Skeletal muscle satellite cell (primary cell): ENCODE measurements at regions not wholly inside any gene's neighbourhood (a gene's known extent, or its start where the extent isn't known, plus 50 kb on each side); places are given as distances from the start of the nearest gene placed in this dataset.
"Not testable (repeated sequence)": the region's sequence is repeated elsewhere in the genome, so short reads cannot be mapped to it uniquely, and the experiment has no call there.

ENCODE experiments used
- H3K27me3 ChIP-seq: 2 replicates; pipeline ENCODE4 v1.7.0; 2013; ENCODE audit warnings: low read length; ENCODE audit not compliant: control insufficient read depth, insufficient read depth
- H3K36me3 ChIP-seq: 2 replicates; pipeline ENCODE4 v1.7.0; 2013; ENCODE audit warnings: mild to moderate bottlenecking, control low read depth, low read length; ENCODE audit not compliant: insufficient read depth
- H3K4me1 ChIP-seq: 2 replicates; pipeline ENCODE4 v1.7.0; 2013; ENCODE audit warnings: low read length; ENCODE audit not compliant: control insufficient read depth, insufficient read depth
- H3K4me2 ChIP-seq: 2 replicates; pipeline ENCODE4 v1.7.0; 2013; ENCODE audit warnings: mild to moderate bottlenecking, low read length
- H3K4me3 ChIP-seq: 2 replicates; pipeline ENCODE4 v1.7.0; 2013; ENCODE audit warnings: low read length
- H3K9ac ChIP-seq: 2 replicates; pipeline ENCODE4 v1.7.0; 2013; ENCODE audit warnings: mild to moderate bottlenecking, low read depth, low read length, moderate library complexity
- H3K9me3 ChIP-seq: replicated peaks from 2 replicates; pipeline ENCODE4 v1.7.0; 2013; ENCODE audit warnings: mild to moderate bottlenecking, control low read depth, low read length

DNA sequence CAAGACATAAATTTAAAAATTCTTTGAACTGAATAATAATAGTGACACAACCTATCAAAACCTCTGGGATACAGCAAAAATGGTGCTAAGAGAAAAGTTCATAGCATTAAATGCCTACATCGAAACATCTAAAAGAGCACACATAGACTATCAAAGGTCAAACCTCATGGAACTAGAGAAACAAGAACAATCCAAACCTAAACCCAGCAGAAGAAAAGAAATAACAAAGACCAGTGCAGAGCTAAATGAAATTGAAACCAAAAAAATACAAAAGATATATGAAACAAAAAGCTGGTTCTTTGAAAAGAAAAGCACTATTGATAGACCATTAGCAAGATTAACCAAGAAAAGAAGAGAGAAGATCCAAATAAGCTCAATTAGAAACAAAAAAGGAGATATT lies 293.8 kb upstream of the CXADR start:
- H3K4me1 ChIP-seq, H3K36me3 ChIP-seq, H3K9me3 ChIP-seq, H3K4me2 ChIP-seq, H3K9ac ChIP-seq, H3K27me3 ChIP-seq, H3K4me3 ChIP-seq: not testable (repeated sequence)

- Histone ChIP-seq H3K27me3 (no peaks in the 10 kb centered on the region), H3K9ac (no peak overlapping the region), H3K4me2 (no peak overlapping the region)
These were observed 281.7 kb upstream of the CXADR start for GRCh38 chr21:17231124-17231523.

DNA sequence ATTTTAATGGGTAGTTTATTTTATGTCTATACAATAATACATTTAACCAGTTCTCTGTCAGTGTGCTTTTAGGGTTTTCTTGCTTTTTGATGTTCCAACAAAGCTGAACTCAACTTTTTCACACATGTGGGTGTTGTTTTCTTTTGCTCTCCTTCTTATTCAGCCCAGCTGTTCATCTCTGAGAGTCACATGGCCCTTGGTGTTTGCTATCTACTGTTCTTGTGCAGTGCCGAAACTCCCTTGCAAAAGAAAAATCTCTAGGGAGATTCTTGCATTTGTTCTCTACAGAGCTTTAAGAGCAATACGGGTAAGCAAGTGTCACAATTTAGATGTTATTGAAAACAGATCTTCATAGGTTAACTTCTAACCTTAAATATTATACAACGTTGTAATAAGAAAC lies 281.1 kb upstream of the CXADR start:
- H3K27me3 ChIP-seq: no peaks in the 10 kb centered on the region
- H3K9ac ChIP-seq: no peak overlapping the region
- no peaks in the 10 kb centered on the region for H3K36me3 ChIP-seq
- H3K4me1 ChIP-seq: no peaks in the 10 kb centered on the region
- no peak overlapping the region for H3K4me3 ChIP-seq
- no peak overlapping the region for H3K4me2 ChIP-seq
- H3K9me3 ChIP-seq: no peaks in the 10 kb centered on the region

More at GRCh38 chr21:17231124-17231523, 281.7 kb upstream of the CXADR start:
- no peak overlapping the region for H3K4me3 ChIP-seq
- H3K9me3 ChIP-seq: no peaks in the 10 kb centered on the region
- H3K4me1 ChIP-seq: no peaks in the 10 kb centered on the region
- H3K36me3 ChIP-seq: no peaks in the 10 kb centered on the region

GRCh38 chr21:17238468-17238867 lies 274.4 kb upstream of the CXADR start:
- peaks cover 2% of the 10 kb centered on the region for H3K9me3 ChIP-seq
- H3K27me3 ChIP-seq: no peaks in the 10 kb centered on the region
- no peak overlapping the region for H3K4me3 ChIP-seq
- no peak overlapping the region for H3K4me2 ChIP-seq
- H3K9ac ChIP-seq: no peak overlapping the region
- H3K36me3 ChIP-seq: no peaks in the 10 kb centered on the region
- H3K4me1 ChIP-seq: no peaks in the 10 kb centered on the region

GRCh38 chr21:17250778-17251241 lies 262.0 kb upstream of the CXADR start:
- H3K4me3 ChIP-seq: no peak overlapping the region
- no peaks in the 10 kb centered on the region for H3K9me3 ChIP-seq
- no peaks in the 10 kb centered on the region for H3K27me3 ChIP-seq
- no peak overlapping the region for H3K4me2 ChIP-seq
- no peaks in the 10 kb centered on the region for H3K4me1 ChIP-seq
- no peaks in the 10 kb centered on the region for H3K36me3 ChIP-seq
- H3K9ac ChIP-seq: no peak overlapping the region

GRCh38 chr21:17257784-17258183 lies 255.1 kb upstream of the CXADR start:
- no peaks in the 10 kb centered on the region for H3K36me3 ChIP-seq
- H3K4me1 ChIP-seq: no peaks in the 10 kb centered on the region
- no peaks in the 10 kb centered on the region for H3K9me3 ChIP-seq
- no peaks in the 10 kb centered on the region for H3K27me3 ChIP-seq
- H3K4me2 ChIP-seq: no peak overlapping the region
- no peak overlapping the region for H3K4me3 ChIP-seq
- no peak overlapping the region for H3K9ac ChIP-seq

- H3K4me3 ChIP-seq: no peak overlapping the region
- H3K4me1 ChIP-seq: no peaks in the 10 kb centered on the region
- H3K27me3 ChIP-seq: no peaks in the 10 kb centered on the region
- no peaks in the 10 kb centered on the region for H3K9me3 ChIP-seq
- no peaks in the 10 kb centered on the region for H3K36me3 ChIP-seq
- H3K4me2 ChIP-seq: no peak overlapping the region
- H3K9ac ChIP-seq: no peak overlapping the region
These were observed 248.7 kb upstream of the CXADR start for GRCh38 chr21:17264182-17264581.

DNA sequence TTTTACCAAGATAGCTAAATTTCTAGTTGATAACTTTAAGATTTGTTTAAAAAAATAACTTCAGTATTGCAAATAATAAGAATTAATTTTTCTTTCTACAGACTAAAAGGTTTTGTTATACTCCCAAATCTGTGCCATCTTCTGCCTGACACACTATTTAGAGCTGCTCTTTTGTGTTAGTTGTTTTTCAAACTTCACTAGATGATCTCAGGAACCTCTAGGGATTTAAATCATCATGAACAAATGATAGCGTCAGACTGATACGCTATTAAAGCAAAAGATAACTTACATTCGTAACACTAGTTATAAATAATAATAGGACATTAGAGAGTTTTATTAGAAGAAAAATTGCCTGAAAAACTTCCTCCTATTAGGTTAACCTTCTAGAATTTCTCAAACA lies 243.1 kb upstream of the CXADR start:
- Histone ChIP-seq H3K4me2 (no peak overlapping the region), H3K36me3 (no peaks in the 10 kb centered on the region), H3K4me1 (no peaks in the 10 kb centered on the region), H3K27me3 (no peaks in the 10 kb centered on the region), H3K9ac (no peak overlapping the region), H3K9me3 (no peaks in the 10 kb centered on the region), H3K4me3 (no peak overlapping the region)

DNA sequence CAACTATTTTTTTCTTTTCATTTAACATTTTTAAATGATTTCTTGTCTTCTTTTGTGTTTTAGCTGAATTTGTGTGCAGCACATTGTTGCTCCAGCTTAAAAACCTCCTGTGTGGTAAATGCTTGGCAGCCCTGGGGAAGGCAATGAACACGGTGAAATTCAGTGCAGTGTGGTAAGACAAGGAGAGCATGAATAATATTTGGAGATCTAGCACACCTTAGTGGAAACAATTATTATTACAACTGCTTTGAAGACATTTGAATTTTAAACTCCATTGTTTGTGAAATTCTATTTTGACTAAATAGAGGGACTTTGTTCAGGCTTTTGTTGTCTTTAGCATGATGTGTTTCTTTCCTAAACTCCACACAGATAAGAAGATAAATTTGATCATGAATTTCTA lies 242.6 kb upstream of the CXADR start:
- Histone ChIP-seq H3K9me3 (no peaks in the 10 kb centered on the region), H3K4me1 (no peaks in the 10 kb centered on the region), H3K27me3 (no peaks in the 10 kb centered on the region), H3K36me3 (no peaks in the 10 kb centered on the region), H3K9ac (no peak overlapping the region), H3K4me3 (no peak overlapping the region), H3K4me2 (no peak overlapping the region)

DNA sequence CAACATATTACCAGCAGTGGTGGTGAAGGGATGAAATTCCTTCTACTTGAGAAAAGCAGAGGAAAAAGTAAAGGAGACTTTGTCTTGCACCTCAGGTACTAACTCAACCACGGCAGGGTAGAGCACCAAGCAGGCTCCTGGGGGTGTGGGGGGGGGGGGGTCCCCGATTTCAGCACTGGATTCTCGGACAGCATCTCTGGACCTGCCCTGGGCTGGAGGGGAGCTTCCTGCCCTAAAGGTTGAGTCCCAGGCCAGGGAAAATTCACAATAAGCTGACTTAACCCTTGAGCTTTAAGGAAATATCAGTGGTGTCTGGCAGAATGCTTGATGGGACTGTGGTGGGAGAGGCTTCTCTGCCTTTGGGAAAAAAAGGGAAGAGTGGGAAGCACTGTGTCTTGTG lies 233.2 kb upstream of the CXADR start:
- no peak overlapping the region for H3K4me3 ChIP-seq
- no peak overlapping the region for H3K9ac ChIP-seq
- H3K4me1 ChIP-seq: no peaks in the 10 kb centered on the region
- no peaks in the 10 kb centered on the region for H3K36me3 ChIP-seq
- H3K27me3 ChIP-seq: no peaks in the 10 kb centered on the region
- H3K4me2 ChIP-seq: no peak overlapping the region
- H3K9me3 ChIP-seq: peaks cover 2% of the 10 kb centered on the region

DNA sequence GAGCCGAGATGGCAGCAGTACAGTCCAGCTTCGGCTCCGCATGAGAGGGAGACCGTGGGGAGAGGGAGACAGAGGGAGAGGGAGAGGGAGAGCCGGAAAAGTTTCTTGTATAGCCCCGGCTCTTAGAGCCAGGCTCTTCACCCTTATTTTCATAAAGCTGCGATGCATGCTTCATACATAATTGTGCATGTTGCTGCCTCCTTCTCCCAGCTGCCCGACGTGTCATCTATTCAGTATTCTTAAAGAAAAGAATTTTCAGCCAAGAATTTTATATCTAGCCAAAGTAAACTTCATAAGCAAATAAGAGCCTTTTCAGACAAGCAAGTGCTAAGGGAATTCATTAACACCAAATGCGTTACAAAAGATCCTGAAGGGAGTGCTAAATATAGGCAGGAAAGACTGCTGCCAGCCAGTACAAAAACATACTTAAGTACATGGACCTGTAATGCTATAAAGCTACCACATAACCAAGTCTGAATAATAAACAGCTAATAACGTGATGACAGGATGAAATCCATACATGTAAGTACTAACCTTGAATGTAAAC lies 219.8 kb upstream of the CXADR start:
- H3K27me3 ChIP-seq, H3K9ac ChIP-seq, H3K4me1 ChIP-seq, H3K4me3 ChIP-seq, H3K9me3 ChIP-seq, H3K36me3 ChIP-seq, H3K4me2 ChIP-seq: not testable (repeated sequence)

DNA sequence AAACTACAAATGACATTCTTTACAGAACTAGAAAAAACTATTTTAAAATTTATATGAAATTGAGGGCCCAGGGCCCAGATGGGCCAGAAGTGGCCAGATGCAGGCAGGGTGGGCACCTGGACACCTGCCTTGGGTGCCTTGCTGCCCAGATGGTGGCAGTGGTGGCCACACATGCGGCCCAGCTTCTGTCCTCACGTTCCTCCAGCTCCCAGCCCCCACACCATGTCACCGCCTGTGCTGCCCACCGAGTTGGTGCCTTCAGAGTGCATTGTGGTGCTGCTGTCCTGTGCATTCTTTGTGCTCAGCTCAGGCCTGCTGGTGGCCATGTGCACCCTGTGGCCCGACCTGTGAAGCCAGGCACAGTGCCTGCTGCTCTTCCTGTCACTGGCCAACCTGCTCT lies 216.8 kb upstream of the CXADR start:
- Histone ChIP-seq H3K9me3 (no peaks in the 10 kb centered on the region), H3K27me3 (no peaks in the 10 kb centered on the region), H3K36me3 (no peaks in the 10 kb centered on the region), H3K9ac (no peak overlapping the region), H3K4me2 (no peak overlapping the region), H3K4me3 (no peak overlapping the region), H3K4me1 (no peaks in the 10 kb centered on the region)
